GM12878 (cell line): ENCODE measurements at regions not wholly inside any gene's neighbourhood (a gene's known extent, or its start where the extent isn't known, plus 50 kb on each side); places are given as distances from the start of the nearest gene placed in this dataset.

ENCODE experiments used
- ATF7 ChIP-seq: fragments of 450-650 bp; IDR thresholded peaks from 2 replicates; pipeline ENCODE4 v1.6.1; 2016; ENCODE audit warnings: low read depth, mild to moderate bottlenecking
- CEBPB ChIP-seq, 2 experiments: fragments of 150-350 bp in 1 of 2; IDR thresholded peaks; 2 replicates each; pipeline ENCODE4 v1.6.1; 2012 to 2014; ENCODE audit warnings: low read depth in 2 of 2, low read length in 2 of 2, borderline replicate concordance in 1 of 2, inconsistent platforms in 1 of 2
- MXI1 ChIP-seq: fragments of 150-350 bp; IDR thresholded peaks from 2 replicates; pipeline ENCODE4 v1.6.1; 2011; ENCODE audit warnings: low read depth, mild to moderate bottlenecking, inconsistent platforms, low read length, improper control_type of control experiment
- NFYB ChIP-seq: IDR thresholded peaks from 2 replicates; pipeline ENCODE4 v1.6.1; 2011; ENCODE audit warnings: low read depth, mild to moderate bottlenecking, low read length, improper control_type of control experiment, moderate library complexity; ENCODE audit not compliant: insufficient read depth
- RFX5 ChIP-seq: IDR thresholded peaks from 2 replicates; pipeline ENCODE4 v1.6.1; 2011; ENCODE audit warnings: low read depth, low read length, improper control_type of control experiment
- YY1 ChIP-seq: IDR thresholded peaks from 2 replicates; pipeline ENCODE4 v1.6.1; 2011; ENCODE audit warnings: low read depth, mild to moderate bottlenecking, low read length
- TF ChIP-seq, protein P1 (sequence below), 3 experiments: IDR thresholded peaks in 2 of 3; conservative IDR thresholded peaks in 1 of 3; 2 replicates each; pipeline ENCODE4 v1.5.1; 2011; ENCODE audit warnings: low read depth in 3 of 3, low read length in 3 of 3, mild to moderate bottlenecking in 3 of 3, control low read depth in 2 of 3, moderate library complexity in 2 of 3, inconsistent platforms in 1 of 3, mixed read lengths in 1 of 3; ENCODE audit not compliant: control insufficient read depth in 2 of 3, insufficient read depth in 1 of 3; ENCODE audit errors: extremely low read depth in 1 of 3

DNA sequence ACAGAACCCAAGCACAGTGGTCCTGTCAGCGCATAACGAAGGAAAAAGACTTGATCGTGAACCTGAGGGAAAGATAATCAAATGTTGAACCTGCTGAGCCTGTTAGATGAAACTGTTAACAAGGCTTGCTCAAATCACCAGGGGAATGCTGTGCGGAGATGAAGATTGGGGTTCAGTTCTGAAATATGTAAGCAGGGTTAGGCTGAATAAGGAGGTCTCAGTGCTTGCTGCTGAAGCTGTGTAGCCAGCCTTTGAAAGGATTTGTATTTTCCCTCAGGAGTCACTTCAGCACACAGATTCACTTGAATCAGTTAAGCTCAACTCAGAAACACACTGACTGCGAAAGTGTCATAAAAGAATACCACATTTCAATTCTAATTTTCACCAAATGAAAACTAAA, 793.5 kb downstream of the OLFM4 start:
- TF ChIP-seq CEBPB (IDR thresholded peaks at IDR 0.05; ENCODE audit: borderline replicate concordance in 1 of 2, low read depth in 2 of 2, low read length in 2 of 2) (no peak), NFYB (no peak), RFX5 (no peak), MXI1 (no peak), YY1 (no peak), ATF7 (no peak)
- TF ChIP-seq, protein P1, sequence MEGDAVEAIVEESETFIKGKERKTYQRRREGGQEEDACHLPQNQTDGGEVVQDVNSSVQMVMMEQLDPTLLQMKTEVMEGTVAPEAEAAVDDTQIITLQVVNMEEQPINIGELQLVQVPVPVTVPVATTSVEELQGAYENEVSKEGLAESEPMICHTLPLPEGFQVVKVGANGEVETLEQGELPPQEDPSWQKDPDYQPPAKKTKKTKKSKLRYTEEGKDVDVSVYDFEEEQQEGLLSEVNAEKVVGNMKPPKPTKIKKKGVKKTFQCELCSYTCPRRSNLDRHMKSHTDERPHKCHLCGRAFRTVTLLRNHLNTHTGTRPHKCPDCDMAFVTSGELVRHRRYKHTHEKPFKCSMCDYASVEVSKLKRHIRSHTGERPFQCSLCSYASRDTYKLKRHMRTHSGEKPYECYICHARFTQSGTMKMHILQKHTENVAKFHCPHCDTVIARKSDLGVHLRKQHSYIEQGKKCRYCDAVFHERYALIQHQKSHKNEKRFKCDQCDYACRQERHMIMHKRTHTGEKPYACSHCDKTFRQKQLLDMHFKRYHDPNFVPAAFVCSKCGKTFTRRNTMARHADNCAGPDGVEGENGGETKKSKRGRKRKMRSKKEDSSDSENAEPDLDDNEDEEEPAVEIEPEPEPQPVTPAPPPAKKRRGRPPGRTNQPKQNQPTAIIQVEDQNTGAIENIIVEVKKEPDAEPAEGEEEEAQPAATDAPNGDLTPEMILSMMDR (IDR thresholded peaks at IDR 0.05 in 2 of 3, conservative IDR thresholded peaks at IDR 0.05 in 1 of 3; ENCODE audit: control insufficient read depth in 2 of 3, extremely low read depth in 1 of 3, insufficient read depth in 1 of 3, low read depth in 3 of 3, low read length in 3 of 3) = no peak
